ENCODE measurements at regions not wholly inside any gene's neighbourhood (a gene's known extent, or its start where the extent isn't known, plus 50 kb on each side); places are given as distances from the start of the nearest gene placed in this dataset.
"Not testable (repeated sequence)": the region's sequence is repeated elsewhere in the genome, so short reads cannot be mapped to it uniquely, and the experiment has no call there.

DNA sequence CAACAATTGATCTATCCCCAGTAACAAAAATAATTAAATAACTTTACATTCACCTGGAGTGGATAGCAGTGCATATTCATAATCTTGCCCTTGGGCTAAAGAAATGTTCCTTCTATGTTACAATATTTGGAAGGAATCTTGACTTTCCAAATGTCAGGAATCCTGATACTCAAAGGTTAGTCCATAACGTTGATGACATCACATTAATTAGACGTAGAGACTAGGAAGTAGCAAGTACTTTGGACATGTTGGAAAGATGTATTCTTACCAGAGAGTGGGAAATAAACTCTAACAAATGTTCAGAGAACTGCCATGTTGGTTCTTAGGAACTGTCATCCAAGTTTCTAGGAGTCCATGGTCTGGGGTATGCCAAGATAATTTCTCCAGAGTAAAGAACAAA is 70.6 kb upstream of the SLC25A36 start:
- no peak for DNase-seq (ENCODE audit: low spot score)
- no peak overlapping the region for H3K9ac ChIP-seq (ENCODE audit: insufficient read depth, low read depth, low read length)
- WGBS (ENCODE audit: low lambda C conversion rate): 25% methylated on average over 2 of the region's 2 CpGs
- no peaks in the 10 kb centered on the region for H3K4me1 ChIP-seq (ENCODE audit: insufficient read depth, low read length)
- H3K79me2 ChIP-seq (ENCODE audit: insufficient read depth, low read length): no peaks in the 10 kb centered on the region
- POLR2A ChIA-PET: no interaction called here
- in situ Hi-C loops (cut with HindIII; ENCODE audit: extremely low pct_ligation_motif_present, low pct_unique_long_range_greater_than_20kb): loop anchor here (25.0 kb wide), 2 partner anchors 309 to 734 kb away; no protein-coding TSS in a partner anchor
- FAIRE-seq: no peak
- intact Hi-C loops (cut with micrococcal nuclease; ENCODE audit: unreplicated experiment): no loop called here
- no peak overlapping the region for H3K27ac ChIP-seq (ENCODE audit: extremely low read length, insufficient read depth, low read length)
- H3K36me3 ChIP-seq (replicated peaks in 1 of 2; ENCODE audit: control insufficient read depth in 1 of 2, insufficient read depth in 2 of 2, low read length in 2 of 2): no peaks in the 10 kb centered on the region
- CTCF ChIA-PET (ENCODE audit: low intra/inter-chr PET ratio, low total read pairs): no interaction called here
- TF ChIP-seq NR1H2 (CRISPR knock-in tag; IDR thresholded peaks at IDR 0.05; ENCODE audit: borderline replicate concordance, low read depth) (no peak), CREB1 (IDR thresholded peaks at IDR 0.05) (peak; percentile 57), CREB1 (CRISPR knock-in tag; IDR thresholded peaks at IDR 0.05) (no peak), ZNF501 (CRISPR knock-in tag; IDR thresholded peaks at IDR 0.05) (no peak), KDM3A (CRISPR knock-in tag; IDR thresholded peaks at IDR 0.05; ENCODE audit: low read depth) (no peak), FOSL1 (CRISPR knock-in tag; IDR thresholded peaks at IDR 0.05; ENCODE audit: borderline replicate concordance) (no peak), SMAD3 (CRISPR knock-in tag; IDR thresholded peaks at IDR 0.05) (no peak), ZNF280B (CRISPR knock-in tag; IDR thresholded peaks at IDR 0.05; ENCODE audit: borderline replicate concordance) (no peak), FOSL2 (CRISPR knock-in tag; IDR thresholded peaks at IDR 0.05) (no peak), FOXP1 (IDR thresholded peaks at IDR 0.05) (no peak), FOXP1 (CRISPR knock-in tag; IDR thresholded peaks at IDR 0.05) (no peak), ATF7 (IDR thresholded peaks at IDR 0.05) (peak; percentile 68), ATF7 (CRISPR knock-in tag; IDR thresholded peaks at IDR 0.05) (no peak), ZNF773 (CRISPR knock-in tag; IDR thresholded peaks at IDR 0.05; ENCODE audit: borderline replicate concordance) (no peak), ZNF317 (CRISPR knock-in tag; IDR thresholded peaks at IDR 0.05) (no peak), CCAR2 (optimal IDR thresholded peaks at IDR 0.05; ENCODE audit: low read depth, low read length) (no peak), ZNF30 (CRISPR knock-in tag; IDR thresholded peaks at IDR 0.05) (no peak)
- H3K27me3 ChIP-seq (ENCODE audit: control insufficient read depth in 1 of 2, insufficient read depth in 2 of 2, low read length in 2 of 2): peaks cover 0 to 2% of the 10 kb centered on the region in 2 experiments; a peak in 1 of 5 replicates
- H3K4me3 ChIP-seq (replicated peaks in 1 of 3; ENCODE audit: insufficient read depth in 1 of 3, low read depth in 2 of 3, low read length in 3 of 3): no peak overlapping the region
- ATAC-seq: no peak
- no peaks in the 10 kb centered on the region for H4K20me1 ChIP-seq (ENCODE audit: insufficient read depth, low read length)
- no peak overlapping the region for H3K4me2 ChIP-seq (ENCODE audit: low read depth, low read length)
- H2AFZ ChIP-seq (ENCODE audit: low read length): no peak overlapping the region
- BruUV-seq (replicated peaks): no TSS peak
- no peaks in the 10 kb centered on the region for H3K9me3 ChIP-seq (ENCODE audit: low read length)

DNA sequence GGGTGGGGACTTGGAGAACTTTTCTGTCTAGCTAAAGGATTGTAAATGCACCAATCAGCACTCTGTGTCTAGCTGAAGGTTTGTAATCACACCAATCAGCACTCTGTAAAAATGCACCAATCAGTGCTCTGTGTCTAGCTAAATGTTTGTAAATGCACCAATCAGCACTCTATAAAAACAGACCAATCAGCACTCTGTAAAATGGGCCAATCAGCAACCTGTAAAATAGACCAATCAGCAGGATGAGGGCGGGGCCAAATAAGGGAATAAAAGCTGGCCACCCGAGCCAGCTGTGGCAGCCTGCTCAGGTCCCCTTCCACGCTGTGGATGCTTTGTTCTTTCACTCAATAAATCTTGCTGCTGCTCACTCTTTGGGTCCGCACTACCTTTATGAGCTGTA is 69.5 kb upstream of the SLC25A36 start:
- H3K4me2 ChIP-seq (ENCODE audit: low read depth, low read length); DNase-seq (ENCODE audit: low spot score); POLR2A ChIA-PET; H3K79me2 ChIP-seq (ENCODE audit: insufficient read depth, low read length); H3K36me3 ChIP-seq (replicated peaks in 1 of 2; ENCODE audit: control insufficient read depth in 1 of 2, insufficient read depth in 2 of 2, low read length in 2 of 2); H3K9ac ChIP-seq (ENCODE audit: insufficient read depth, low read depth, low read length); ATAC-seq; H3K27ac ChIP-seq (ENCODE audit: extremely low read length, insufficient read depth, low read length); H4K20me1 ChIP-seq (ENCODE audit: insufficient read depth, low read length); intact Hi-C loops (cut with micrococcal nuclease; ENCODE audit: unreplicated experiment); H3K27me3 ChIP-seq (ENCODE audit: control insufficient read depth in 1 of 2, insufficient read depth in 2 of 2, low read length in 2 of 2); FAIRE-seq; H3K9me3 ChIP-seq (ENCODE audit: low read length); CTCF ChIA-PET (ENCODE audit: low intra/inter-chr PET ratio, low total read pairs); H2AFZ ChIP-seq (ENCODE audit: low read length); H3K4me1 ChIP-seq (ENCODE audit: insufficient read depth, low read length); H3K4me3 ChIP-seq (replicated peaks in 1 of 3; ENCODE audit: insufficient read depth in 1 of 3, low read depth in 2 of 3, low read length in 3 of 3); BruUV-seq (replicated peaks): not testable (repeated sequence)
- in situ Hi-C loops (cut with HindIII; ENCODE audit: extremely low pct_ligation_motif_present, low pct_unique_long_range_greater_than_20kb): loop anchor here (25.0 kb wide), 2 partner anchors 310 to 735 kb away; no protein-coding TSS in a partner anchor
- WGBS (ENCODE audit: low lambda C conversion rate): 16% methylated on average over 4 of the region's 4 CpGs
